ENCODE measurements at regions not wholly inside any gene's neighbourhood (a gene's known extent, or its start where the extent isn't known, plus 50 kb on each side); places are given as distances from the start of the nearest gene placed in this dataset.

GRCh38 chr13:84029396-84029795 is 147.1 kb upstream of the SLITRK1 start:
- no peak for DNase-seq

- no peak for DNase-seq
Measured at GRCh38 chr13:84025824-84026223, 143.6 kb upstream of the SLITRK1 start.

DNA sequence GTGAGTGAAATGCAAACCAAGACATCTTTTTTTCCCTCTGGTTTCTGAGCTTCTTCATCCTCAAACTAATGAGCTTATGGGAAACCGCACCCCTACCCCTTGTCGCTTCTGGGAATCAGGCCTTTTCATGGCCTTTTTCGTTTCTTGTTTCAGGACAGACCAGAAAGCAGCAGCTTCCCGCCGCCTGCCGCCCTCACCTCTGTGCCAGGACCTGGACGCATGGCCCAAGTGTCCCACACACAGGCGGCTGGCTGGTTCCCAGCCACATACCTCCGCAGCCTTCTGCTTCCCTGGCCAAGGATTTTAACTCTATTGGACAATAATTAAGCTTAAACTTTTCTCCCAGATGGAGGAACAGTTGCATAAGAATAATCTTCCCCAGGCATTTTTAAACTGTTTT is 114.1 kb upstream of the SLITRK1 start:
- no peak for DNase-seq

DNA sequence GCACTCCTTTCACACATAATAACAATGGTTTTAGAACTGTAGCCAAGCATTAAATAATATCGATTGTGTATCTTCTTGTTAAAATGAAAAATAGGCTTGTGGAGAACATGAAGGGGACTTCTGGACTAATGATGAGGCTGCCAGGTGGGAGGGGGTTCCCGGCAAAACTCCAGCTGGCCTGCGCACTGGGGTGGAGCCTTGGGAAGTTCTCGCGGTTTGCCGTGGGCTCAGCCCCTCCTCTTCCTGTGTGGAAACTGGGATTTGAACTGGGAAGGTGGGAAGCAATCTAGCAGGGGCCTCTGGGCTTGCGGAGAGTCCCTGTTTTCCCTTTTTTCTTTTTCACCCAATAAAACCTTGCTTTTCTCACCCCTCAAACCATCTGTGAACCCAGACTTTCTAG is 113.7 kb upstream of the SLITRK1 start:
- no peak for DNase-seq

DNA sequence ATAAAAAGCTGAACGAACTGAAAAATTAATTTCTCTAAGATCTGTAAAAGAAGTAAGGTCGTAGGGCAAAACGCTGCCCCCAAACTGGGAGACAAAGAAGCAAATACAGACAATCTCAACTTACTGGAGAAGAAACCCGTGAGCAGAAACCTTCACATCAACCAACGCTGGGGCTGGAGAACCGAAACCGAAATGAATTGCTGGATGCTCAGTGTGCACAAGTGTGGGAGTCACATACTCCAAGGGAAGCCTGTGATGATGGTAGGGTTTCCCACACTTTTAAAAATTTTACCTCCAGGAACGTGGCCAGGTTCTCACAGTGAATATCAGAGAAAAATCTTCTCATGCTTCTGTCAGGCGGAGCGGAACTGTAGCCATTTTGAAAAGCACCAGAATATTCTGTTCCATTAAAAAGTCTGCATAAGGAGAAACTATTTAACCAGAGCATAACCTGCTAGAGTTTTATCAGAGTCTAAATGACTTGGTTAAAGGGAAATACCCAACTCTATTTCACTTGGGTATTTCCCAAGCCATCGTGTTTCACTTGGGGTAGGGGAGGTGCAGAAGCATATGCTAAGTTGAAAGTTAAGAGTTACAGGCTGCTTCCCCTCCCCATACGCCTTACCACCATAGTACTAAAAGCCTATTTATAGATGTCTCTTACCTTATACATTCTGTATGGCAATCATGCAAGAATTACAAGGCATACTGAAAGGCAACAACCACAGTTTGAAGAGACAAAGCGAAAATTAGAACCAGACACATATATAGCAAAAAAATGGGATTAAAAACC is 110.5 kb upstream of the SLITRK1 start:
- no peak for DNase-seq

DNA sequence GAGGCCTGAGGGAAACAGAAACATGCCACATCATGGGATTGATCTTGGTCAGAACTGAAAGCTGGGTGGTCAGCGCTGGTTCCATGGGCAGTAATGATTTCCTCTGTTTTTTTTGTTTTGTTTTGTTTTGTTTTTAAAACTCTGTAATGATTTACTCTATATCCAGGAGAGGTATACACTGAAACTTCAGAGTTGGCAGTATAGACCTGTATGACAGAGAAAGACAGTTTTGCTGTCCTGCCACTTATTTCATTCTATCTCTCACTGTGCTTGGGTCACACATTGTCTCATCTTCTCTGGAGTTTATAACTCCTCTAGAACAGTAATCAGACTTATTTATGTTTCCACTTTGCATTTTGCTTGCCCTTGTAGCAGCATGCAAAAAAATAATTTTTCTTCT is 105.1 kb upstream of the SLITRK1 start:
- DNase-seq = no peak

GRCh38 chr13:83984793-83985192 is 102.5 kb upstream of the SLITRK1 start:
- DNase-seq = no peak

- DNase-seq = no peak
Measured at GRCh38 chr13:83980331-83980730, 98.1 kb upstream of the SLITRK1 start.

- no peak for DNase-seq
Measured at GRCh38 chr13:83975655-83976165, 93.4 kb upstream of the SLITRK1 start.

DNA sequence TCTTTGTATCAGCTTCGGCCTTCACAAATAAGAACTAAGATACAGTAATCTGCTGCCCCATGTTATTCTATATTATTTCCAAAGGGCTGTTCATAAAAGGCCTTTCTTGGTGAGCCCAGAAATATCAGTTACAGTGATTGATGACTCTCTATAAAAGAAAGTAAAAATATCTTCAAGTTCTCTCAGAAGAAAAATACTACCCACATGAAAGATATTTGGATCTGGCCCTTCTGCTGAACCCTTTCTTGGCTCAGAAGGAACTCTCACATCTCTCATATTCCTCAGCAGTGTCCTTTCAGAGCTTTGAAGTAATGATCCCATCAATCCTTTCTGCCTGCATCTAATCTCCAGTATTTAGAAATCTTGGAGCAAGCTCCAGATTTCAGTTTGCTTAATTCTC is 76.3 kb upstream of the SLITRK1 start:
- DNase-seq = no peak

DNA sequence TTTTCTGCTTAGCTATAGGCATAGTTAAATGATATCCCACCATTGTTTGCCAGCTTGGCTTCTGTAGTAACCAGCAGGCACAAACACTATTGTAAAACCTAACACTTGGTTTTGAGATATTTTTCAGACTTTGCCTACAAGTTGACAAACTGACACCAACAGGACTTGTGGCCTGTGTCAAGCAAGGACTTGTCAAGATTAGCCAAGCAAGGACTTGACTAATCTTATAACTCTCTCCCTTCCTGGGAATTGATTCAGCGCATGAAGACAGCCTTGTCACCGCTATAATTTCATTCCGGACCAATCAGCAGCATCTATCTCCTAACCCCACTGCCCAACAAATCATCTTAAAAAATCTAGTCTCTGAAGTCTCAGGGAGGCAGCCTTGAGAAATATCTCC is 72.7 kb upstream of the SLITRK1 start:
- DNase-seq = no peak

GRCh38 chr13:83953916-83954315 is 71.6 kb upstream of the SLITRK1 start:
- no peak for DNase-seq

DNA sequence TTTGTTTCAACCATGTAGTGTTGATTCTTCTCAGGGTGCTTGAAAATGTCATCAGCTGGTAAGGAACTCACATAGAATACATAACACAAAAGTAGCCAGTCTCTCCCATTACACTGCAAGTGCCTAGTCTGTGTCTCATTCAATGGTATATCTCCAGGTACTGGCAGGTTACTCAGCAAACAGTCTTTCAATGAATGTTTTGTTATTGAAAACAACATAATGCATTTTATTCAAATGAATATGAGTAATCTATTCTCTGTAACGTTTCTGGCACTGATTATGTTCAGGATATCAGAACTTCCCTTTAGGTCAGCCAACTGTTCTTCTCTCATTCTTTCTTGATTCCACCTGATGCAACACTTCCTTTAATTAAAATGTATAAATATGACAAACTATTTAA is 68.0 kb upstream of the SLITRK1 start:
- DNase-seq = no peak

DNA sequence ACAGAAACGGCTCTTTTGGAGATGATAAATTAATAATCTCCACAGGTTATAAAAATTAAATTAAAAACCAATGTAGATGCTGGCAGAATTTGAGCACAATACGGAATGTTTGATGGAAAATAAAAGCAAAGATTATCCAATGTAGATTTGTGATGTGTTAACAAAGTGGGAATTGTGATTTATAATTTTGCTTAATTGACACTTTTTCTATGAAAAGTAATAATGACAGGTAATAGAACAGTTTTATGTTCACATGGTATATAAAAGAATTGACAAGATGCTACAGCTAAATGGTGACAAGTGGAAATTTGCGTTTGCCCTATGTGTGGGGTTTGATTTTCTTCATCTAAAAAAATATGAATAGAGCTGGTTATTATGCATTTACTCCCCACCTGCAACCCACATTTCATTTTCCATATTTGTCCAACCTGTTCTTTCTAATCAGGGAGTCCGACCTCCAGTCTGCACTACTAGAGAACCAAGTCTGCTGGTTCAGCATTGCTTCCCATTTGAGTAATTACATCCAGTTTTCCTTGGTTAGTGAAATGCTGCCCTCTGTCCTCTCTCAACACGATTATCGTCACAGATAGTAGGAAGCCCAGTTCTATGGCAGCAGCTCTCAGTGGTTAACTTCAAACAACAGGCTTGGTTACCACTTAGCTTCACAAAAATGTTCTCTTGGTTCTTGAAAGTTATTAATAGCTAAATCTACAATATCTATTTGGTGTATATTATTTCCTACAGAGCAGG is 61.4 kb upstream of the SLITRK1 start:
- no peak for DNase-seq

GRCh38 chr13:83941701-83942335 is 59.5 kb upstream of the SLITRK1 start:
- no peak for DNase-seq

DNA sequence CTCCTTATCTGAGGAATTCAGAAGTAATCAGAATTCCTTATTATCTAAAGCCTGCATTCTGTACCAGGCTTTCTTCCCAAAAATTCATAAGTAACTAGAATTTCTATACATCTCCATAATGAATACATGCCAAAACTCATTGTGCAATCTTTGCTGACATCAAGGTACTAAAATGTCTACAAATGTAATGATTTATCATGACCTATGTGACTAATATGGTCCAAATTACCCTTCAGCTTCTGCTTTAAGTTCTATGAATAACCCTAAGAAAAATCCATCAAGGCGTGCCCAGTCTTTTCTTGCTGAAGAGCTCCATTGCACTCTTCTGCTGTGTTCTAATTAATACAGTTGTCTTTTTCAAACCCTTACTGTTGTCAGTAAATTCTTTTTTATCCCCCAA is 58.5 kb upstream of the SLITRK1 start:
- no peak for DNase-seq

DNA sequence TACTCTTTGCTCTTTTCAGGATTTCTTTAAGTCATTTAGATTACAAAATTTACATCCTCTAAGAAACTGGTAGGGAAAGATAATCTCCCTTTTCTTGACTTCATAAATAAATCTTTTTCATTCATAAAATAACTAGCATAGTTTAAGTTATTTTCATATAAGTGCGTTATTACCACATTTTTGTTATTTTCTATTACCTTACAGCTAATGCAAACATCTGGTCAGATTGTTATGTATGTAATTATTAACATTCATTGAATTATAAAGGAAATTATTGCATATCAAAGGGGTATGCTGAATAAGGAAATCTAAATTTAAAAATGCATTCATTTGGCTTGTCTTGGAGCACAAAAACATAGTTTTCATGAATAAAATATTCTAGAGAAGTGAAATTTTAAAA is 55.3 kb upstream of the SLITRK1 start:
- no peak for DNase-seq

DNA sequence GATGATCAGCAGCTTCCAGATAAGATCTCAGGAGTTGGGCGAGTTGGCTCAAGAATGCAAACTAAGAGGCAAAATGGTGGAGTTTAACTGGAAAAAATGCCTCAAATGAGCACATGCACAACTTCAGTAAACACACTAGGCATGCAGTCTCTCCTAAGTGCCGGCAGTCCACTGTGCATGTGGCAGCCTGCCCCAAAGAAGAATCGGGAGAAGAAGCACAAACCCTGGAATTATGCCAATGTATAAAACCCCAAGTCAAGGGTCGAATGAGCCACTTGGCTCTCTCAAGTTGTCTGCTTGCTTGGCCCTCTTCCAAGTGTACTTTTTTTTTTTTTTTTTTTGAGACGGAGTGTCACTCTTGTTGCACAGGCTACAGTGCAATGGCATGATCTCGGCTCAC is 53.3 kb upstream of the SLITRK1 start:
- DNase-seq = no peak

Data from right kidney (tissue), 1 donor.